SK-N-MC (cell line): ENCODE measurements at regions not wholly inside any gene's neighbourhood (a gene's known extent, or its start where the extent isn't known, plus 50 kb on each side); places are given as distances from the start of the nearest gene placed in this dataset.
"Not testable (repeated sequence)": the region's sequence is repeated elsewhere in the genome, so short reads cannot be mapped to it uniquely, and the experiment has no call there.

Source experiments
- DNase-seq: peaks from one replicate; pipeline ENCODE4 v3.0.0-alpha.2; 2011; ENCODE audit warnings: low read depth, low spot score
- H3K27ac ChIP-seq: fragments of 200-600 bp; sonication (generic); 2 replicates; pipeline ENCODE4 v1.5.1; 2016; ENCODE audit warnings: mixed run types
- H3K36me3 ChIP-seq: fragments of 200-600 bp; sonication (generic); 2 replicates; pipeline ENCODE4 v1.6.1; 2017; ENCODE audit warnings: antibody characterized with exemption, low read length, mixed read lengths; ENCODE audit not compliant: insufficient read depth
- H3K4me3 ChIP-seq: fragments of 200-600 bp; sonication (generic); 2 replicates; pipeline ENCODE4 v1.5.1; 2016
- H3K9ac ChIP-seq: fragments of 200-600 bp; sonication (generic); 2 replicates; pipeline ENCODE4 v1.8.0; 2017; ENCODE audit warnings: mixed run types, mixed read lengths; ENCODE audit not compliant: insufficient read length
- H3K9me3 ChIP-seq: fragments of 200-600 bp; sonication (generic); 2 replicates; pipeline ENCODE4 v1.6.1; 2017; ENCODE audit warnings: low read depth, mild to moderate bottlenecking, antibody characterized with exemption, low read length, moderate library complexity, mixed read lengths
- EZH2 ChIP-seq: fragments of 200-600 bp; sonication (generic); IDR thresholded peaks from one replicate; pipeline ENCODE4 v1.6.1; 2017; ENCODE audit warnings: antibody characterized with exemption
- FOXP2 ChIP-seq: optimal IDR thresholded peaks from 2 replicates; pipeline ENCODE3; 2011; ENCODE audit warnings: mild to moderate bottlenecking, moderate library complexity; ENCODE audit not compliant: insufficient read depth; ENCODE audit errors: extremely low read length, control extremely low read depth
- POLR2AphosphoS5 ChIP-seq: IDR thresholded peaks from 2 replicates; pipeline ENCODE4 v1.6.1; 2012; ENCODE audit warnings: mild to moderate bottlenecking, low read depth, low read length, borderline replicate concordance

DNA sequence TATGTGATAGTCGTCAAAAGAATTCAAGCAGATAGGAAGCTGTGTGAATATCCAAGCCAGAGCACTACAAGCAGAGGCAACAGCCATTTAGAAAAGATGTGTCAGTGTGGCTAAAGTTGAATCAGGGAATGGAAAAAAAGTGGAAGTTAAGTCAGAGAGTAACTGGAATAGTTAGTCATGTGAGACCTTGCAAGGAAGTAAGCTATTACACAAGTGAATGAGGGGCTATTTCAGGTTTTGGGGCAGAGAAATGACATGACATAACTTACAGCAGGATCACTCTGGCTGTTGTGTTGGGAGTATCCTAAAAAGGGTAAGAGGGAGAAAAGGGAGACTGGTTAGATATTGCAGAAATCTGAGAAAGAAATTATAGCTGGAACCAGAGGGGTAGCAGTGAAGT lies 236.6 kb upstream of the PCDH18 start:
- H3K9me3 ChIP-seq: no peaks in the 10 kb centered on the region
- TF ChIP-seq EZH2 (no peak), FOXP2 (no peak), POLR2AphosphoS5 (no peak)

DNA sequence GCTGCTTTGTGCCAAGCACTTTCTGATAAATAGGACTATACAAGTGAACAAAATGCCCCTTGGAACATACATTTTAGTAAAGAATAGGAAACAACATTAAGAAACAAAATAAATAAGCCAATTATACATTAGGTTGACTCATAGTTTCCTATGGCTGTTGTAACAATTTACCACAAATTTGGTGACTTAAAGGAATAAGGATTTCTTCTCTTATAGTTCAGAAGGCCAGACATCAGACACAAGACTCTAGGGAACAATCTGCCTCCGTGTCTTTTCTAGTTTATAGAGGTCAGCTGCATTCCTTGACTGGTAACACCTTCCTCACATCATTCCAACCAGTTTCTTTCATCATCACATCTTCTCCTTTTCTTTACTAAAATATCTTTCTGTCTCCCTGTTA lies 235.9 kb upstream of the PCDH18 start:
- no peak overlapping the region for H3K4me3 ChIP-seq
- H3K27ac ChIP-seq: no peak overlapping the region

More for the DNA sequence above, 236.6 kb upstream of the PCDH18 start:
- Histone ChIP-seq H3K9ac (no peak overlapping the region), H3K27ac (no peak overlapping the region), H3K36me3 (no peaks in the 10 kb centered on the region), H3K4me3 (no peak overlapping the region)
- no peak for DNase-seq

GRCh38 chr4:137762591-137762990 lies 230.3 kb upstream of the PCDH18 start:
- Histone ChIP-seq H3K4me3 (no peak overlapping the region), H3K36me3 (no peaks in the 10 kb centered on the region), H3K9me3 (no peaks in the 10 kb centered on the region), H3K27ac (no peak overlapping the region), H3K9ac (no peak overlapping the region)
- TF ChIP-seq EZH2: no peak
- no peak for TF ChIP-seq POLR2AphosphoS5
- TF ChIP-seq FOXP2: no peak
- DNase-seq: no peak

More for the DNA sequence above, 235.9 kb upstream of the PCDH18 start:
- Histone ChIP-seq H3K36me3 (no peaks in the 10 kb centered on the region), H3K9me3 (no peaks in the 10 kb centered on the region), H3K9ac (no peak overlapping the region)
- DNase-seq: no peak
- no peak for TF ChIP-seq FOXP2
- no peak for TF ChIP-seq EZH2
- TF ChIP-seq POLR2AphosphoS5: no peak

- TF ChIP-seq POLR2AphosphoS5 (no peak), EZH2 (no peak), FOXP2 (no peak)
- Histone ChIP-seq H3K4me3 (no peak overlapping the region), H3K9ac (no peak overlapping the region), H3K9me3 (no peaks in the 10 kb centered on the region), H3K27ac (peak overlapping the region; percentile 52), H3K36me3 (no peaks in the 10 kb centered on the region)
- DNase-seq: no peak
These were observed 222.6 kb upstream of the PCDH18 start for GRCh38 chr4:137754652-137755471.

- Histone ChIP-seq H3K27ac (no peak overlapping the region), H3K9ac (no peak overlapping the region), H3K9me3 (no peaks in the 10 kb centered on the region), H3K36me3 (no peaks in the 10 kb centered on the region), H3K4me3 (no peak overlapping the region)
- TF ChIP-seq FOXP2 (no peak), POLR2AphosphoS5 (no peak), EZH2 (no peak)
- DNase-seq: peak; percentile 37
These were observed 217.2 kb upstream of the PCDH18 start for GRCh38 chr4:137749466-137749865.

DNA sequence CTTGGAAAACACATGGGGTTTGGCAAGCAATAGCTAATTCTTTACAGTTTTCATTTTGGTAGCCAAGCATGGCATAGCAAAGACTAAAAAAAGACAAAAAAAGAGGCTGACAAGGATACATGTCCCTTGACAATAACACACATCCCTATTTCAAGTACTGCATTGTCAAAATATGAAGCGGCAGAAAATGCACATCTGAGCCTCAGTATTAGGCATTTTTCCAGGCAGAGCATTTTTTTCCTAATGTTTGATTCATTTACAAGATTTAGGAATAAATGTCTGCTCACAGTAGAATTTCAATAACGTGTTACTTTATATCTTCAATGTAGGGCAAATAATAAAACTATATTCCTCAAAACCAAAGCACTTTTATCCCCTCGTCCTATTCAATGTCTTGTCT lies 216.3 kb upstream of the PCDH18 start:
- Histone ChIP-seq H3K4me3 (no peak overlapping the region), H3K27ac (no peak overlapping the region), H3K9me3 (no peaks in the 10 kb centered on the region), H3K36me3 (no peaks in the 10 kb centered on the region), H3K9ac (no peak overlapping the region)
- TF ChIP-seq POLR2AphosphoS5: no peak
- no peak for TF ChIP-seq EZH2
- DNase-seq: no peak

- no peak overlapping the region for H3K4me3 ChIP-seq
- no peaks in the 10 kb centered on the region for H3K36me3 ChIP-seq
- no peak overlapping the region for H3K9ac ChIP-seq
- H3K9me3 ChIP-seq: no peaks in the 10 kb centered on the region
- H3K27ac ChIP-seq: no peak overlapping the region
- DNase-seq: no peak
- TF ChIP-seq EZH2 (no peak), FOXP2 (no peak)
These were observed 207.8 kb upstream of the PCDH18 start for GRCh38 chr4:137740141-137740540.

DNA sequence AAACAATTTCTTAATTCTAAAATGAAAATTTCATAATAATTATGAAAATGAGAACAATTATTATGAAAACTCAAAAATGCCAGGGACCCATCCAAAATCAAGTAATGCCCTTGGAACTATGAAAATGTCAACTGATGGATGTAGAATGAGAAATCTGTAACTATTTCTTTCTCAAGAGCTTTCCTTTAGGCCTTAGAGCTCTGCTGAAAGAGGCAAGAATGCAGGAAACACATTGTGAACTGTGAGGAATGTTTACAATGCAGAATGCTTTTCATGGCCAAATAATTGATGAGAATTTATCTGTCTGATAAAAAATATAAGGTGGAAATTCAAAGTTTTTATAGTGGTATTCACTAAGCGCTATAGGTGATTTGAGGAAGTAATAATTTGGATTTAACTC lies 207.1 kb upstream of the PCDH18 start:
- Histone ChIP-seq H3K9ac (no peak overlapping the region), H3K36me3 (no peaks in the 10 kb centered on the region), H3K27ac (no peak overlapping the region), H3K9me3 (no peaks in the 10 kb centered on the region), H3K4me3 (no peak overlapping the region)
- no peak for TF ChIP-seq POLR2AphosphoS5
- no peak for TF ChIP-seq EZH2
- no peak for TF ChIP-seq FOXP2
- no peak for DNase-seq

DNA sequence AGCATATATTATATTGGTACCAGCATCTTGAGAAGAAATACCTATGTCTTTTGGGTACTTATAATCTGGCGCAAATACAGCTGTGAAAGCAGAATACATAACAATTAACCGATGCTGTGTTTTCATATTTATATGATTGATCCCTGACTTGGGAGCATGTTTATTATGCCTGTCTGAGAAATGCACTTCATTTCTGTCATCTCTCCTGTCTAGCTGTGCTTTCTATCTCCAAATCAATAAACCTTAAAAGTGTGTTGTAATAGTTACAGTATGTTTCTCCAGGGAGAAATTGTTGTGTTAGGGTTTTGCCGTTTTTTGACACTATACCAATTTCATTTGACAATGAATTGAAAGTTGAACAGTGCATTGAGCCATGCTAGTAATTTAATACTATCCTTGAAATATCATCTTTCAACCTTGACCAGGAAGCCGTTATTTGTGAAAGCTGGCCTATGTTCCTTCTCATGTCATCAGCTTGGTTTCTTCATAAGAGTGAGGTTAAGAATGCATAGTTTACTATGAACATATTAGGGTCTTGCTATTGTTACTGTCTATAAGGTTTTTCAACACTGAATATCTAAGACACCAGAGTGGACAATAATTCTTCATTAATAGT lies 206.2 kb upstream of the PCDH18 start:
- TF ChIP-seq FOXP2: no peak
- TF ChIP-seq EZH2: no peak
- no peak for TF ChIP-seq POLR2AphosphoS5
- Histone ChIP-seq H3K4me3 (no peak overlapping the region), H3K36me3 (no peaks in the 10 kb centered on the region), H3K9ac (no peak overlapping the region), H3K9me3 (no peaks in the 10 kb centered on the region), H3K27ac (no peak overlapping the region)
- DNase-seq: no peak

DNA sequence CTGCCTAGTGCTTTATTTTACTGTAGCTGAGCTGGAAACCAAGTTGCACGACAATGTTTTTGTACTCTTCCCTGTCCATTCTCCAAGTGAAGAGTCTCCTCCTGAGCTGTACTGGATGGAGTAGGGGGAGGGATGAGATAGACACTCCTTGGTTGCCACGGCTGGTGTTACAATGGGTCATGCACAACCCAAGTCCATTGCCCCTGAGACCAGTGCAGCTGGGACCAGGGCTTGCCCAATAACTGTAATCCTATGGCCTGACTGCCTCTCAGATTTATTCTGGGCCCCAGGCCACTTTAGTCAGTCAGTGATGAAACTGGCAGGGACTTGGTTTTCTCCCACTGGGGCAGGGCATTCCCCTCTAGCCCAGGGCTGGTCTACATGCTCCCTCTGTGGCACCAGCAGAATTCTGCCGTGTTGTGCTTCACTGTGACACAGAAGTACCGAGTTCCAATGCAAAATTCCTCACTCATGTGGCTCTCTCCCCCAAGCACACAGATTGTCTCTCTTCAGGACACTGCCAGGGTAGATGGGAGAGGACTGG lies 203.3 kb upstream of the PCDH18 start:
- no peak for DNase-seq
- TF ChIP-seq POLR2AphosphoS5: no peak
- TF ChIP-seq FOXP2: no peak
- TF ChIP-seq EZH2: no peak
- H3K27ac ChIP-seq: no peak overlapping the region

GRCh38 chr4:137733174-137734141 lies 201.2 kb upstream of the PCDH18 start:
- not testable (repeated sequence) for H3K9ac ChIP-seq, H3K27ac ChIP-seq, H3K9me3 ChIP-seq, H3K36me3 ChIP-seq, DNase-seq, H3K4me3 ChIP-seq

More for the DNA sequence above, 203.3 kb upstream of the PCDH18 start:
- no peaks in the 10 kb centered on the region for H3K36me3 ChIP-seq
- H3K9me3 ChIP-seq: no peaks in the 10 kb centered on the region
- H3K4me3 ChIP-seq: no peak overlapping the region
- H3K9ac ChIP-seq: no peak overlapping the region
